Gastroesophageal sphincter (tissue), 2 donors: ENCODE measurements at regions not wholly inside any gene's neighbourhood (a gene's known extent, or its start where the extent isn't known, plus 50 kb on each side); places are given as distances from the start of the nearest gene placed in this dataset.

Source experiments
- EP300 ChIP-seq: sonication (generic); formaldehyde crosslinking; IDR thresholded peaks from one replicate; pipeline ENCODE4 v1.6.1; 2017; ENCODE audit warnings: antibody characterized with exemption, mild to moderate bottlenecking
- POLR2A ChIP-seq, 2 donors: fragments of 450-650 bp; IDR thresholded peaks; one replicate each; pipeline ENCODE4 v1.6.1; 2017; ENCODE audit warnings: antibody characterized with exemption in 2 of 2, mild to moderate bottlenecking in 2 of 2, moderate library complexity in 1 of 2
- POLR2AphosphoS5 ChIP-seq: sonication (generic); formaldehyde crosslinking; IDR thresholded peaks from one replicate; pipeline ENCODE4 v1.6.1; 2017; ENCODE audit warnings: antibody characterized with exemption

DNA sequence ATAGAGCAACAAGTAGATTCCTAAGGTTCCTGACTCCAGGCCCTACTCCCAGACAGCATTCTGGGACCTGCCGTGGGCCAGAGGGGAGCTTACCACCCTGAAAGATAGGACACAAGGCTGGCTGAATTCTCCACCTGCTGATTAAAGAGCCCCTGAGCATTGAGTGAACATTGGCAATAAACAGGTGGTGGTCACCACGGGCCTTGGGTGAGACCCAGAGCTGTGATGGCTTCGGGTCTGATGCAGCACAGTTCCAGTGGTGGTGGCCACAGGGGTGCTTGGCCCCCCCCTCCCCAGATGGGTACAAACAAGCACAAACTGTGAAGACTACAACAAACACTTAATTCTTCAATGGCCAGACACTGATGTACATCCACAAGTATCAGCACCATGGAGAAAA lies 444.6 kb downstream of the GASK1B start:
- TF ChIP-seq POLR2AphosphoS5 (no peak), POLR2A (IDR thresholded peaks at IDR 0.05) (no peak), EP300 (no peak)
